ENCODE measurements at regions not wholly inside any gene's neighbourhood (a gene's known extent, or its start where the extent isn't known, plus 50 kb on each side); places are given as distances from the start of the nearest gene placed in this dataset.
"Not testable (repeated sequence)": the region's sequence is repeated elsewhere in the genome, so short reads cannot be mapped to it uniquely, and the experiment has no call there.

DNA sequence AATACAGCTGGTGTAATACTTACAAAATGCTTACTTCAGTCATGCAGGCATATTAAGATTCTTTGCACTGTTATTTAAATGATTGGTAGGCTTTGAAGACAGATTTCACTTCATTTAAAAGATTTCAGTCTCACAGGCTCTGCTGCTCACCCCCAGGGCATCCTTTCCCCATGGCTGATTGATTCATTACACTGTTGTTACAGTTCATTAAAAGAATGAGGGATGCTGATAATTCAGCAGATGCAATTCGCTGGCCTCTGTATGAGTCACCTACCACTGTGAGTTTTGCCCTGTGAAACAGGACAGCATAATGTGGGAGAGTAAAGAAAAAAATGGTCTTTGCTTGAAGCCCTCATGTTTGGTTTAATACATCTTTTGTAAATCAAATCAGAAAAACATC, 246.9 kb downstream of the CYLC2 start:
- DNase-seq = no peak

DNA sequence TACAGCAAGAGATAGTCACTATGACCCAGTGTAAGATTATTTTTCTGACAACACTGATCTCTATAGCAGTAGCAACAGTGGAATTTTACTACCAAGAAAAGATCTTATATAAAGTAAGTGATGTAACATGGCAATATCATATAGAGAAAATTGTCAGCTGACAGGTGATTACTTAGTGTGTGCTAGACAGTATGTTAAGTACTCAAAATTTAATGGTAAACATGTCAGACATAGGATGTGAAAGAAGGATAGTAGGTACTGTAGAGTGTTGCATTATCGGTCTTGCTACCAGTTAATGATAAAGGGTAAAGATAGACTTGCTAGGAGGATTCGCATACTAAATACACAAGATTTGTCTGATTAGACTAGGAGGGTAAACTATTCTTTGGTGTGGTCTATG, 247.4 kb downstream of the CYLC2 start:
- DNase-seq = no peak

DNA sequence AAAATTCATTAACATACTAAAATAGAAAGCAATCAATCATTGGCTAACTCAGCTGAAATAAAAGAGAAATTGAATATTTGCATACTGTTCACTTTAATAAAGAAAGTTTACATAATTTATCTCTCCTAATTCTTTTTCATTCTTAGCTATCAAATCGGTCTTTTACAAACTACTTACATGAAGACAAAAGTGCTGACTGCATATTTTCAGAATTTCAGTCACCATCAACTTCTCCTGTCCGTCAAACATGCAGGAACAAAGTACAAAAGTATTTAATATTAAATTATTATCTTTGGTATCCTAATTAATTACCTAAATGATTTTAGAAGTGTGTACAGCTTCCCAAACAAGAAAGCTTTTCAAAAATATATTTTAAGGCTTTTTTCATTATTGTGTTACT, 248.4 kb downstream of the CYLC2 start:
- no peak for DNase-seq

DNA sequence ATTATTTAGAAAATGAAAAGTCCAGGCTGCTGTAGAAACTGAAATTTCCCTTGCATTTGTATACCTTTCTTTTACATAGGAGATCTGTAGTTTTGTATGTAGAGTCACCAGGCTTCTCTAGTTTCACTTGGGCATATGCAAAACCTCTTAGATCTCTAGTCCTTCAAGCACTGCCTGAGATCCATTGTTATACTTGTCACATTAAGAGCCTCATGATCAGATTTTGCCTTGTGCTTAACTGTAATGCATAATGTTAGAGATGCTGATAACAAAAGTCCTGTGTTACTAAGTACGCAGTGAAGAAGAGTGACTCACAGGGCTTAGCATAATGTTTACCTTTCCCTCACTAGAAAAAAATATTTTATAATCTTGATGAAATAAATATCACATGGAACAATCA, 250.2 kb downstream of the CYLC2 start:
- no peak for DNase-seq

DNA sequence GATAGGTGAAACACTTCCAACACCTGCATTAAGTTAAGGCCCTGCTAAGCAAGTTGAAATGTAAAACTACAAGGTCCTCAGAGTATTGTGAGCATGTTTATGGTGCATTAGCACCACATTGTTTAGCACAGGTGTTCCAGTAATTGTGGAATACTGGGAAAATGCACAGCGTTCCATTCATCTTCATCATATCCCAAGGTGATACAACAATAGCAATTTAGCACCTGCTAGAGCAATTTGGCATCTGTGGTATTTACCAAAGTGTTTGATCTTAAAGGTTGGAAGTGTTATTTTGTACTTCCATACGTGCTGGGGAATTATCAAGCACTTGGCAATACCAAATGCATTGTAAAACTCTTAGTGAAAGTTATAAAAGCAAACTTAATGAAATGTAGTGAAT, 266.8 kb downstream of the CYLC2 start:
- DNase-seq = no peak

DNA sequence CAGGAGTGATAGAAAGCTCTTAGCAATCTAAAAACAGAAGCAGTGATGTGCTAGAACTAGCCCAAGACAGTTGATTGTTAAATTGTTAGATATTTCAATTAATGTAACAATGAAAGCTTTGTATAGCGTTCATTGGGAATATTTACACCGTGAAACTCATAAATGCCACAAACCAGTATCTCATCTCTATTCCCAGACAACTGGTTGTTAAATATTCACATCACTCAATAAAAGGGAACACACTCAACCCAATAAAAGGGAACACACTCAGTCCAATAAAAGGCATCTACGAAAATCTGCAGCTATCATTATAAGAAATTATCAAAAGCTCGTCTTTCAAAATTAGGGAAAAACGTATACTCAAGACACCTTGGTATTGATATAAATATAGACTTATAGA, 270.9 kb downstream of the CYLC2 start:
- DNase-seq = no peak

DNA sequence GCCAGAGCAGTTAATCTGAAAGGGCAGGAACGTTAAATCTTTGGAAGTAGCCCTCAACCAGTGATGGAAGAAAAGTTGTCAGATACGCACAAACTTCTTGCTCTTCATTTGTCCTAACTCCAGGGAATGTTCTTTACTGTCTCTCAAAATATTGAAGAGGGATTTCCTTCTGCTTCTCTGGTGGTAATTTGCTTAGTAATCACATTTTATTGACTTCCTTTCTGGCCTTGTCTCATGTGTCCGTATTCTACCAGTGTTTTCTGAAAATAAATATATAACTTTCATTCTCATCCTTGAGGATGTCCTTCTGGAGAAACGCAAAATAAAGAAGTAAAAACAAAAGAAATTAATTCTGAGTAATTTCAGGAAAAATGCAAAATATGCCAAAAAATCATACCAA, 282.1 kb downstream of the CYLC2 start:
- DNase-seq = no peak

DNA sequence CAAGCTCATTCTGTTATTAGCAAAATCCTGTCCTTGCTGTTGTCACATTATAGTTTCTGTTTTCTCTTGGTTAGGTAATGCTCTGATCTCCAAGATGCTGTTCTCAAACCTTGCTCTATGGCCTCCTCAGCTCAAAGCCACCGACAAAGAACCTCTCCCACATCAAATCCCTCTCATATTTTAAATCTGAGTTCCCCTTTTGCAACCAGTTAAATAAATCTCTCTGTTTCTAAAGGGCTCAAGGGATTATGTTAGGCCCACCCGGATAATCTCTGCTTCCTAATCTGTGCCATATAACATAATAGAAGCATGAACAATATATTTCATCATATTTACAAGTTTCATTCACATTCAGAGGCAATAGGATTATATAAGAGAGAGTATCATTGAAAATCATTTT, 286.0 kb downstream of the CYLC2 start:
- DNase-seq = no peak

DNA sequence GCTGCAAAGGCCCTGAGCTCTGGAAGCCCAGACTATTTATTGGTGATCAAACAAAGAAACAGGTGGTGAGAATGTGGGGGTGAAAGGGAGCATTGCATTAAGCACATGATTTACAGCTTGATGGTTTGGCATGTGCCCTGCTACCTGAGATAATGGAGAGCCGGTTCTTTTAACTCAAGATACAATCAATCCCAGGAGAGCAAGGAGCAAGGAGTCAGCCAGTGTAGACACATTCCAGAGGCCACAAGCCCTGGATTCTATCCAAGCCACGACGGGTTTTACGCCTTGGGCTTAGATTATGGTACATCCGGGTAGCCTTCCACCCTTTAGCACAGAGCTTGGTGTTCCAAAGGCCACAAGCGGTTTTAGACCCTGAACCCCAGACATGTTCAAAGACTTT, 292.2 kb downstream of the CYLC2 start:
- no peak for DNase-seq

DNA sequence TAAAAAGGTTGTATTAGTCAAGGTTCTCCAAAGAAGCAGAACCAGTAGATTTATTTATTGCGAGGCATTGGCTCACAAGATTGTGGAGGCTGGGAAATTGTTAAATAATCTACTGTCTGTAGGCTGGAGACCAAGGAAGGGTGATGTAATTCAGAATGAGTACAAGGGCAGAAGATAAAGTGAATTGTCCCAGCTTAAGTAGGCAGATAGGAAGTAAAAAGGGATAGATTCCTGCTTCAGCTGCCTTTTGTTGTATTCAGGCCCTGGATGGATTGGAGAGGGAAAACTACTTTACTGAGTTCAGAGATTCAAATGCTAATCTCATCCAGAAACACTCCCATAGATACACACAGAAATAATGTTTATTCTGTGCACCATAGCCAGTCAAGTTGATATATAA, 301.1 kb downstream of the CYLC2 start:
- DNase-seq = no peak

DNA sequence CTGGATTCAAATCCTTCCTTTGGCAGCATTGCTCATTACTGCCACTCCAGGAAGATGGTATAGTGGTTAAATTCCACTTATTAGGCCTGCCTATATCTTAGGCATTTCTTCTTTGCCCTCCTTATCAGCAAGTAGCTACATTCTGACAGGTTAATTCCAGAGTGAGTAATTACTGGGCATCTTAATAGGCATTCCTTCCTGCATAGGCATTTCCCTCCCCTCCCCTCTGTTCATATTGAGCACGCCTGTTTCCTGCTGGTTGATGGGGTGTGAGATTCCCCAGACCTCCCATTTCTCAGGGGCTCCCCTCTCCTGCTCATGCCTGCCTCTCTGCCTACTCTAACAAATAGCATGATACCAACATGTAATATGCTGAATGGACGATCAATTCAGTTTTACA, 305.9 kb downstream of the CYLC2 start:
- no peak for DNase-seq

DNA sequence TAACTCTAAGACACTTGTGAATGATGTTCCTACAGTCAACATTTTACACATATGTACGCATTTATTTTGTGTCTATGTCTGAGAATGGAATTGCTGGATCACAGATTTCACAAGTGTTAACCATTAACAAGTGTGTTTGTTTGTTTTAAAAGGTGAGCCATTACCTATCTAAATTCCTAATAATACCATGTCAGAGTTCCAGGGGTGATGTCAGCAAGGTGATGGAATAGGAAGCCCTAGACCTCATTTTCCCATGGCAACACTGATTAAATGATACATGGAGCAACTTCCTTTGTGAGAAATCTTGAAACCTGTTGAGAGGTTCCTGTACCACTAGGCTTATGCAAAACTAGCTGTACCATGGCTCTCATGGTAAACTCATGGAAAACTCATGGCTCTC, 309.7 kb downstream of the CYLC2 start:
- DNase-seq = no peak

DNA sequence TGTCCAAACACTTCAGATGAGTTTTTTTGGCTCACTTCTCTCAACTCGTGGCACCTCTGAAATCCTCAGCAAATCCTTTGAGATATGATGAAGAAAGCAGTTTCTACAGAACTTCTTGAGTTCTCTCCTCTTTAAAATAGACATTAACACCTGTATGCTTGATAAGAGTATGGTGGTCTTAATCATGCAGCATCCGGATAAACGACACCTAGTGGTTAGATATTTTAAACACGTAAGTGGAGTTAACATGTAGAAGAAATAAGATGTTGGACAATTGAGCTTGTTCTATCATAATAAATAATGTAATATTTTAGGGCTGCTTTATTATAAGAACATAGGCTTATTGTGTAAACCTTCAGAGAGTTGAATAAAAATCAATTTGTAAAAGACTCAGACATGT, 324.8 kb downstream of the CYLC2 start:
- no peak for DNase-seq

DNA sequence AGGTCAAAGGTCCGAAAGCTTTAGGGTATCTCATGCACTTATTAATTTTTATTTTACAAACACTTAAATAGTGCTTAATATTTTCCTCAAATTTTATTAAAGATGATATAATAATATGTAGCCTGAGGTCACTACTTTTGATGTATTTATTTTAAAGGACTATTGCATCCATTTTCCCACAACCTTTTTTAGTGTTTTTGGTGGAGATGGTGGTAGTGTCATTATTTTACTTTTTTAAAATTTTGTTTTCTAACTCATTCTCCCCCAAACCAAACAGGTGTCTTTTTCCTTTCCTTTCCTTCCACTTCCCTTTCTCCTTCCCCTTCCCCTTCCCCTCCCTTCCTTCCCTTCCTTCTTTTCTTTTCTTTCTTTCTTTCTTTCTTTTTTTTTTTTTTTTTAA, 328.6 kb downstream of the CYLC2 start:
- DNase-seq = no peak

DNA sequence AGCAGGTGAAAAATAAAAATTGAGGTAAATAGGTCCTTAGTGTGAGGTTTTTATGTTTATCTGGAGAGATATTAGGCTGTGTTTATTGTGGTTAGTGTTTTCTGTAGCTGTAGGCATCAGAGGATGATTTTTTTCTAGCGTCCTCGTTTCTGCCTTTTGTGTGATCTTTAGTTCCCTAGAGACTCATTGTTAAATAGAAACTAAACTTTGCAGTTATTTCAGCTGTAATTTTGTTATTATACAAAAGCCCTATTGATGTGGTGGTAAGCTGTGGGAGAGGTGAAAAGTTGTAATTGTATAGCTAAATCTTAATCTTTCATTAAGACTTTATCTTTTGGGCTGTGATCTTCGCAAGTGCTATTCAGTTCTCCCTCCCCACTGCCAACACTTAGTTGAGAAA, 340.3 kb downstream of the CYLC2 start:
- no peak for DNase-seq

DNA sequence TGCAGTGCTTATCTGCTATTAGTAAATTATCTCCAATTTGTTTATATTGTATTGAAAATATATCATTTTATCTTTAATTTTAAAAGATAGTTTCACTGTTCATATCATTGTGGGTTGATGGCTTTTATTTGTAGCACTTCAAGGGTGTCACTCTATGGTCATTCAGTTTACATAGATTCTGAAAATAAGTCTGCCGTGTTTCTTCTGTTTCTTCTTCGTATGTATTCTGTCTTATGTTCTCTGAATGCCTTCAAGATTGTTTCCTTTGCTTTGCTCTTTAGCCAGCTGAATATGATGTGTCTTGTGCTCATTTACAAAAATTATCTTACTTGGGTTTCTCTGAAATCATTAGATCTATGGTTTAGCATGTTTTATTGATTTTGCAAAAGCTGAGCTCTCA, 359.9 kb downstream of the CYLC2 start:
- DNase-seq = no peak

DNA sequence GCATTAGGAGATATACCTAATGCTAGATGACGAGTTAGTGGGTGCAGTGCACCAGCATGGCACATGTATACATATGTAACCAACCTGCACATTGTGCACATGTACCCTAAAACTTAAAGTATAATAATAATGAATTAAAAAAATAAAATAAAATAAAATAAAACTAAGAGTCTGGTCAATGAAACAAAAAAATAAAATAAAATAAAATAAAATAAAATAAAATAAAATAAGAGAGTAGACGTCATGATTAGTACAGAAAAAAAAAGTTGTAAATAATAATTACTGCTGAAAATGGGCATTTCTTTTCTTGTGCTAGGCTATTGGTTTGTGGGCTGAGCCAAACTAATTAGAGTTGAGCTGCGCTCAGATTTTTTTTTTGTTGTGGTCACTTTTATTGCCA, 362.8 kb downstream of the CYLC2 start:
- DNase-seq = not testable (repeated sequence)

DNA sequence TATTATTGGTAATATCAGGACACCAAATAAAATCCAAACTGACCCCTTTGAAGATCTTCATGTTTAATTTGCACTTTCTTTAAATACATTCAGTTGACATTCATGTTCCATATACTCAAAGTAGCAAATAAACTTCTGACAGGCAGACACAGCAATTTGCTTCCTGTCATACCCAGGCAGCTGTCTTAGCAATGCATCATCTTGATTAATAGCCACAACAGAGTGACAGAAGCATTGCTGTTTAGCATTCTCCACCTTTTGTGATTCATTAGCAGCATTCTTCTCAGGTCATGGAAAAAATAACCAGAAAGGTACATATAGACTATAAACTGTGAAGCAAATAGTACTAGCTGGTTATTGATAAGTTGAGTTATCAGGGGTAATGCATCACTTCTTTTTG, 366.8 kb downstream of the CYLC2 start:
- no peak for DNase-seq

DNA sequence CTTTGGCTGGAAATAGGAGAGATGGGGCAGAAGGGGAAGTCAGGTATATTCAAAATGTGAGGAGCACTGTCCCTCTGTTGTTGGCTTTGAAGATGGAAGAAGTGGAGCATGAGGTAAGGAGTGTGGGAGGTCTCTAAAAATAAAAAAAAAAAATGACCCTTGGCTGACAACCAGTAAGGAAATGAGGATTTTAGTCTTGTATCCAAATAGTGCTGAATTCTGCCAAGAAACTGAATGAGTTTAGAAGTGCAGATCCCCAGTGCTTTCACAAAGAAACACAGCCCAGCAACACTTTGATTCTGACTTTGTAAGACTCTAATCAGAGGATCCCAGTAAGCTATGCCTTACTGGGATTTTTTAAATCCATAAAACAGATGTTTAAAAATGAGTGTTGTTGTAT, 367.9 kb downstream of the CYLC2 start:
- no peak for DNase-seq

DNA sequence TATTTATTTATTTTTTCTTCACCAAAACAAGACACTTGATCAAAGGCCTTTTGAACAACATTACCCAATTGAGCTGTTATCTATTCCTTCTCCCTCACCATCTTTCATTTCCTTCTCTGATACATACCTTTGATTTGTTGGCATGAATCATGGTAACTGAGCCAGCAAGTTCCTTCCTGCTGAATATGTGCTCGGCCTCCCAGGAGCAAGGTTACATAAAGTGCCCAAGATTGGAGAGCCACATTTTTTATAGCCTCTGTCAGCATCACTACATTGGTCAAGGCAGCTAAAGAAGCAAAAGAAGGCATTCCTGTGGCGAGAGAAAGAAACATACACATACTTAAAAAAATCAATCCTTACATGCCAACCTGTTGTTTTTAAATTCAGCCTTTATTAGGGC, 369.6 kb downstream of the CYLC2 start:
- no peak for DNase-seq

DNA sequence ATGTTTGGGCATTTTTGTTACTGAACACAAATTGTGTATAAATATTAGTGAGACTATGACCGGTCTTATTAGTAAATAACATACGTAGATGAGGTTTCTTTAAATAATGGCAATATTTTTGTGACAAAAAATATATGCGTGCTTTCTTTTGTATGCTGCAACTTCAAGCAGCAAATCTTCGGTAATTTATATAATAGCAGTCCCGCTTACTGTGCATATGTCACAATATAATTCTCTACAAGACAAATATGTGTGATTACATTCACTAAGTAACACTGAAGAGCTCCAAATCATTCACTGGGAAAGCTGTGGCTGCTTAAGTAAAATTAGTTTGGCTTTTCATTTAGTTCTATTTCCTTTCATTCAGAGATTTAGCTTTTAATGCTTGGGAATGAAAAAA, 376.0 kb downstream of the CYLC2 start:
- DNase-seq = no peak

DNA sequence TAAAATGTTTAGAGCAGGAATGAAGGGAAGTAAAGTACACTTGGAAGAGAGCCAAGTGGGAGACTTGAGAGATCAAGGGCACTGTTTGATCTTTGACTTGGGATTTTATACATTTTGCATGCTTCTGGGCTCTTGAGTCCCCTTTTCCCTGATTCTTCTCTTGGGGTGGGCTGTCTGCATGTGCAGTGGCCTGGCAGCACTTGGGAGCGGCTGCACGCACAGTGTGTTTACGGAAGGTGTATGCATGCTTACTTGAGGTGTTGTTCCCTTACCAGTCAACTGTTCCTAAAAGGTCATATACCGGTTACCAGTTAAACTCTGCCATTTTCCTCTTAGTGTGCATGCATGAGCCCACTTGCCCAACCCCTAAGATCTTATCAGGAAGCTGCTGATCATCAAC, 377.7 kb downstream of the CYLC2 start:
- no peak for DNase-seq

DNA sequence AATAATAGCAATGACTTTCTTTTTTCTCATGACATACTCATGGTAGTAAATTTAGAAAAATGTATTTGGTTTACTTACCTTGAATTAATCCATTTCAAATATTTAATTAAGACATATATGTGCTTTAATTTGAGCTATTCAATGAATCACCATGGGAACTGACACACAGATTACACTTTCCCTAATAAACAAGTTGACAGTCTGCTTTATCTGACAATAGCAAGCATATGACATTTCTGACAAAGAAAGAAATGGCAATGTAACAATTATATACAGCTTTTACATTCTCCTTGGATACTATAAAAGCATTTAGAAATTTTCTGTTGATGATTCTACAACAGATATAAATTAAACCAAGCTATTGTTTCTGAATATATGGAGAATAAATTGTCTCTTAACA, 382.5 kb downstream of the CYLC2 start:
- no peak for DNase-seq

DNA sequence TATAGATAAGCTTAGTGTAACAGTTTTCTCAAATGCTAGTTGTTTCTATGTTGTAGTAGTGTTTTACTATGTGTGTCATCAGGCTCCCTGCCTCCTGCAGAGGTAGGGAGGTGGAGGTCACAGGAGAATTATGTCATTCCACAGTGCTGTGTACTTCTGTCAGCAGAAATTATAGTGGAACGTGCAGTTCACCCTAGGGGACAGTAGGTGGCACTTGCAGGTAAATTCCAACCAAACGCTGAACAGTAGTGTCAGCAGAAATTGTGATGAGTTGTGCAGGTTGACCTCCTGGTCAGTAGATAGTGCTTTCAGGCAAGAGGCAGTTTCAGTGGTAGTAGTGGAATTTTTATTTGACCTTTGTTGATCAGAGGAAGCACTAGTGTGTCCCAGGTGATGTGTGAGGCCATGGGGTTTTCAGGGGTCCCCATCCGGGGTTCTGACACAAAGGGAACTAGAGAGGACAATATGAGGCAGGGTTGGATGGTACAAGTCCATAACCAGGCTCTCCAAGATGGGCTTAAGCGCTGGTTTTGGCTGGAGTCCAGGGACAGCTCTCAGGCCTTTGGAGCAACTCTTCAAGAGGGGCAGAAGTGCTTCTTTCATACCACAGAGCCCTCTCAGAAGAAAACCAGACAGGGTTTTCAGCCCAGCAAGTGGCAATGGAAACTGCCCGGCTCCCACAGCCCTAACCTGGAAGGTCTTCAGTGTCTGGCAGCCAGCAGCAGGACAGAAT, 402.9 kb downstream of the CYLC2 start:
- peak; percentile 34 for DNase-seq

DNA sequence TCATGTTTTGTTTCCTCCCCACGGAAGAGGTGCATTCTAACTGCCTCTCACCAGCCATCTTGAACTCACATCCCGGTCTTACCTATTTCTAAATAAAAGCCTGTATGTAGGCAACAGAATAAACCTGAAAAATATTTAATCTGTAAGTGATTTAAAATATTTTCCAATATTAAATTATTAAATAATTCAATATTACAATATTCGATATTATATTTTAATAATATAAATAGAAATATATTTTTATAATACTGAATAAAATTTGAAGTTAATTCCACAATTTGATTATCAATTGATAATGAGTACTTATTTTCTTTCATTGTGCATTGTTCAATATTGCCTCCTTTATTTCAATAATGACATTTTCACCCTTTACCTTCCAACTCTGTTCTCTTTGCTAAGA, 404.4 kb downstream of the CYLC2 start:
- DNase-seq = no peak

DNA sequence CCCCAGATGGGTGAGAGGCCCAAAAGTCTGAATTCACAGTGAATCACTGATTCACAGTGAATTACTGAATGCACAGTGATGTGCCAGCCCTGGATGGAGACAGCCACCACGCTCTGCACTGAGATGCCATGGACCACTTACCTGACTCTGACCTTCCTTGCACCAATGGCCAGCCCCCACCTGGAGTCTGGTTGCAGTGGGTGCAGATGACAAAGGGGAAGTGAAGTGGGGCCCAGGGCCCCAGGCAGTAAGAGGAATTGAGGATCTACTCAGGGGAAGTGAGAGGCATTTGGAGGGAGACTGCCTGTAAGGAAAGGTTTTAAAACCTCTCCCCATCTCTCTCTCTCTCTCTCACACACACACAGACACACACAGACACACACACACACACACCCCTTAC, 412.1 kb downstream of the CYLC2 start:
- peak; percentile 78 for DNase-seq

Data from MV-4-11 (cell line).